C4-2B (cell line): ENCODE measurements at regions not wholly inside any gene's neighbourhood (a gene's known extent, or its start where the extent isn't known, plus 50 kb on each side); places are given as distances from the start of the nearest gene placed in this dataset.

Experiments used
- CTCF ChIP-seq: fragments of 450-650 bp; conservative IDR thresholded peaks from 2 replicates; pipeline ENCODE4 v1.5.1; 2017; ENCODE audit warnings: mild to moderate bottlenecking
- ZFX ChIP-seq: fragments of 450-650 bp; IDR thresholded peaks from 2 replicates; pipeline ENCODE4 v1.6.1; 2017

- TF ChIP-seq CTCF = no peak
- no peak for TF ChIP-seq ZFX
Observed at GRCh38 chr9:121597698-121598166, 53.7 kb upstream of the DAB2IP start.
